ENCODE measurements at regions not wholly inside any gene's neighbourhood (a gene's known extent, or its start where the extent isn't known, plus 50 kb on each side); places are given as distances from the start of the nearest gene placed in this dataset.

GRCh38 chr20:60274717-60275116, 316.5 kb downstream of the CDH26 start:
- no peak for DNase-seq (ENCODE audit: low read depth)

- no peak for DNase-seq (ENCODE audit: low read depth)
Observed at GRCh38 chr20:60281295-60281694, 323.1 kb downstream of the CDH26 start.

DNA sequence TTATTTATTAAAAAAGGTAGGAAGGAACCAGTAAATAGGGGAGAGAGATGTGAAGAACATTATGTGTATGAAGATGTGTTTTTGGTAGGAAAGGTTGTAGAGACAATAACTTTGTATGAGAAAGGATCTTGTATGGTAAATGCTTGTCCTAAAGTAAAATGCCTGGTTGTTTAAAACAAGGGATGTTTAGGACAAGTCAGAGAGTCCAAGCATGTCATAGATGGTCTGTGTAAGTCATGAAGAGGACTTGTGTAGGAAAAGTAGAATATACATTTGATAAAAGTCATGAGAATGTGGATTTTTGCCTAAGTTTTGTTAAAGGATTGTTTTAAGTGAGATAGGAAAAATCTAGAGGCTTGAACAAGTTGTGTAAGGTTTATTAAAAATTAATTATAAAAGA, 325.1 kb downstream of the CDH26 start:
- DNase-seq (ENCODE audit: low read depth) = no peak

DNA sequence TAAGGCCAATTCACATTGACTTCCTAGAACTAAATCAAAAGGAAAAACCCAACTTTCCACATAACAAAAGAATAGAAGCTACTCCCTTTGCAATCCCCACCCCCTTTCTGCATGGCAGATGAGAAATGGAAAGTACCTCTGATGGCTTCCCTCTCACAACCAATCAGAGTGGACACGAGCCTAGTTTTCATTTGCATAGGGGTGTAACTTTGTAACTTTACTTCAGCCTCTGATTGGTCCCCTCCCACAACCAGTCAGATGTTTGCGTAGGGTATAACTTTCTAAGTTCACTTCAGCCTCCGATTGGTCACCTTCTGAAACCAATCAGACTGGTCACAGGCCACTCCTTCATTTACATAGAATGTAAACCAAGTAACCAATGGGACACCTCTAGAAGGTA, 328.5 kb downstream of the CDH26 start:
- DNase-seq (ENCODE audit: low read depth) = no peak

GRCh38 chr20:60288945-60289344, 330.7 kb downstream of the CDH26 start:
- no peak for DNase-seq (ENCODE audit: low read depth)

- DNase-seq (ENCODE audit: low read depth) = no peak
Observed at GRCh38 chr20:60292001-60292520, 333.8 kb downstream of the CDH26 start.

GRCh38 chr20:60294632-60295031, 336.4 kb downstream of the CDH26 start:
- no peak for DNase-seq (ENCODE audit: low read depth)

- DNase-seq (ENCODE audit: low read depth) = no peak
Observed at GRCh38 chr20:60295214-60295613, 337.0 kb downstream of the CDH26 start.

- DNase-seq (ENCODE audit: low read depth) = no peak
Observed at GRCh38 chr20:60297649-60298048, 339.4 kb downstream of the CDH26 start.

GRCh38 chr20:60298647-60299046, 340.4 kb downstream of the CDH26 start:
- DNase-seq (ENCODE audit: low read depth) = no peak

- DNase-seq (ENCODE audit: low read depth) = no peak
Observed at GRCh38 chr20:60299951-60300350, 341.7 kb downstream of the CDH26 start.

- DNase-seq (ENCODE audit: low read depth) = no peak
Observed at GRCh38 chr20:60300374-60300773, 342.2 kb downstream of the CDH26 start.

GRCh38 chr20:60302875-60303274, 344.7 kb downstream of the CDH26 start:
- DNase-seq (ENCODE audit: low read depth) = no peak

DNA sequence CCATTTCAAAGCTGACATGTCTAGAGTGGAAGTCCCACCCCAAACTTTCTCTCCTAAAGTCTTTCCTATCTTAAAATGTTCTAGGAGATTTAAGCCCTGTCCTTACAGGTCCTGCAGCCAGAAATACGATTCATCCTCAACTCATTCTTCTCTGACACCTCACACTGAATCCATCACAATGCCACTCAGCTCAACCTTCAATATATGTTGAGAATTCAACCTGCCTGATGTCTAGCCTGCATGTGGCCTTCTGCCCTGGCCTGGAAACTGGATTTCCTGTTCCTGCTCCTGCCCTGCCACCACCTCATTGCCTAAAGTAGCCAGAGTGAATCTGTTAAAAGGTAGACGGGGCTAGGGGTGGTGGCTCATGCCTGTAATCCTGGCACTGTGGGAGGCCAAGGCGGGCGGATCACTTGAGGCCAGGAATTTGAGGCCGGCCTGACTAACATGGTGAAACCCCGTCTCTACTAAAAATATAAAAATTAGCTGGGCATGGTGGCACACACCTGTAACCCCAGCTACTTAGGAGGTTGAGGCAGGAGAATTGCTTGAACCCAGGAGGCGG, 345.9 kb downstream of the CDH26 start:
- no peak for DNase-seq (ENCODE audit: low read depth)

DNA sequence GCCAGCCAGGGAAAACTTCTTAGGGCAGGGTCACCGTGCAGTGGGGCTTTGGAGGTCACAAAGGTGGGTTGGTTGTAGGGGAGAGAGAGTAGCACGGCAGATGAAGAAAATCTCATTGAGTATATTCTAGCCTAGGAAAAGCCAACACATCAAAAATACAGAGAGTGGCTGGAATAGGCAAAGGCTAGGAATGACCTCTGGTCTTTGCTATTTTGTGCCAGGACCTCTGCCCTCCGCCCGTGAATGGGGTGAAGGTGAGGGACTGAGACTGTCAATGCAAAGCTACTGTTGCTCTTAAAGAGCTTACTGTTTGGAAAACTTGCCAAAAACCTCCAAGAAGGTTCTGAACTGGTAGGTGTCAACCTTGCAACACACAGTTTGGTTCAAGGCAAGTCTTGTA, 346.7 kb downstream of the CDH26 start:
- DNase-seq (ENCODE audit: low read depth) = no peak

GRCh38 chr20:60306105-60306504, 347.9 kb downstream of the CDH26 start:
- DNase-seq (ENCODE audit: low read depth) = no peak

DNA sequence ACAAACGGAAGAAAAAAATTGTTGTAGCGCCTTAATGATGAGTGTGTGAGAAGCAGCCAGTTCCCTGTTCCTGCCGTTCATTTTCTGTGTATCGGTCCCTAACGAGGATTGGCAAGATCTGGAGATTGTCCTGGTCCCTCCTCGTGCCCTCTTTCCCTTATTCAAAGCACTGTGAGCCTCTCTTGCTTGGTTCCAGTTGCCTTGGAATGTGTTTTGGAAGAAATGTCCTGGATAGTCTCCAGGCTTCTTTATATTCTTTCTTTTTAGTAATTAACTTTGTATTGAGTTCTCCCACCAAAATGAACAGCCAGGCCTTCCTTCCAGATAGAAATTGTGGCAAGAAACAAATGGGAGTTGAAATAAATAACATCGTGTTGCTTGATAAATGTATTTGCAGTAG, 348.3 kb downstream of the CDH26 start:
- DNase-seq (ENCODE audit: low read depth) = no peak

DNA sequence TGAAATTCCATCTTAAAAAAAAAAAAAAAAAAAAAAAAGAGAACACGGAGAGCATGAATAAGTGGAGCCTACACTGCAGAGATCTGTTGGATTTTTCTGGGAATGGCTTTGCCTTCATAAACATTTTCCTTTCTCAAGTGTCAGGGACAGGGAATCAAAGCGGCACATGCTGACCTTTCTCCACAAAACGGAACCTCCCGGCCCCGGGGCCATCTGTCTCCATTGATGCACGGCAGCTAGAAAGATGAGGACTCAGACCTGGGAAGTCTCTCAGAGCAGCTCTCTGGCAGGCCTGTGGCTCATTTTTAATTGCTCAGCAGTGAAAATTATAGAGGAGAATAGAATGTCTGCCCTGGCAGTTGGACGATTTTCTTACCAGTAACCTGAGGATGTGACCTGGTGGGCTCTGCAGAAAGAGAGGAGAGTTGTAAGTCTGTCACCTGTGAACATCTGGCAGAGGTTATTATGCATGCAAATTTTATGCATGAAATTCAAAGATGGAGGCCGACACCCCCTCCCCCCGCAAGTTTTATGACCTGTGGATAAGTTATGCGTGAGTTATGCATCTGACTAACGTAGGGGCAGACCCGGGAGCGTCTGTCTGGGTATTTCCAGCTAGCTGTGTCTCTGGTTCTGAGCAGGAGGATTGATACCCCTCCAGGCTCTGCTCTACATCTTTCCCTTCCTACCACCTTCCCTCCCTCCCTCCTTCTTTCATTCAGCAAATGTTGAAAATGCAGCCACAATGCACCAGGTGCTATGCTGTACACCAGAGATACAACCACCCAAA, 352.5 kb downstream of the CDH26 start:
- no peak for DNase-seq (ENCODE audit: low read depth)

DNA sequence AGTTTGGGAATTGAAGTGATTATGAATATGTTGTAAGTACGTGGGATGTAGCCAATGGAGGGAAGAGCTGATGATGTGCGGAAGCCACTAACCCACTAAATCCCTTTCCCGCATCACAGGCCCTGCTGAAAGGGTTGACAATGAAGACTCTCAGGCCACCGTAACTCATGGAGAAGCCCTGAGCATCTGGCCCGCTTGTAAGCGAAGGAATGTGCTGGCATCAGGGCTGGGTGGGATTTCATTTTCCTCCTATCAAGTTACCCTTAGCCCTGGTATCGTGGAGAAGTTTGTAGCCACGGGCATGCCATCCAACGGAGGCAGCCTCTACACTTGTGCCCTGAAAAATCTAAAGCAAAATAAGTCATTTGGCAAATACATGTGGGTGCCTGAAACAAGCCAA, 355.0 kb downstream of the CDH26 start:
- no peak for DNase-seq (ENCODE audit: low read depth)

GRCh38 chr20:60313614-60314013, 355.4 kb downstream of the CDH26 start:
- DNase-seq (ENCODE audit: low read depth) = no peak

- DNase-seq (ENCODE audit: low read depth) = no peak
Observed at GRCh38 chr20:60314727-60315126, 356.5 kb downstream of the CDH26 start.

DNA sequence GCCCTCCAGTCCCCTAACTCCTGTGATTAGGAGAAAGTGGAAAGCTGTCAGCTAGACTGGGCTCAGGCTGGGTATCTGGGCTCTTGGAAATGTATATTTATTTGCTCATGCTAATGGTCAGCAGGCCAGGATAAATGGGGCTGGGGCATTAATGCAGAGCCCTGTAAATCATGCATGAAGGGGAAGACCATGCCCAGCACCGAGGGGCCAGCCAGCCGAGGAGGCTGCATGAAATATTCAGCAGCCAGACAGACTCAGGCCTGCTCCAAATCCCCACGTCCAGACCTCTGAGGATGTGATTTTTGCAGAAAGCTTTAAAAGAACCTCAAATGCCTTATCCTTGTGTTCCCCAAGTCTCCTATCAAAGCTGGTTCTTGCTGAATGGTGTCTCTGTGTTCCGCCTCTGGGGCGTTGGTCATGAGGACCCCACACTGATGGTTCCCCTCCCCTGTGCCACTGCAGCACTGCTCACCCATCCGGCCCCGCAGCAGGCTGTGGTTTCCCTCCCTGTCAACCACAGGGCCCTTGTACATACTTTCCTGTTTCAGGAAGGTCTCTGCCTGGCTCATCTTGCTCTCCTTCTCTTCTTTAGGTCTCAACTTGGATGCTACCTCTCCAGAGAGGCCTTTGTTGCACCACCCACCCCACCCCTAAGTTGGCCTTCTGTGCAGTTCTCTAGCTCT, 358.4 kb downstream of the CDH26 start:
- DNase-seq (ENCODE audit: low read depth) = no peak

DNA sequence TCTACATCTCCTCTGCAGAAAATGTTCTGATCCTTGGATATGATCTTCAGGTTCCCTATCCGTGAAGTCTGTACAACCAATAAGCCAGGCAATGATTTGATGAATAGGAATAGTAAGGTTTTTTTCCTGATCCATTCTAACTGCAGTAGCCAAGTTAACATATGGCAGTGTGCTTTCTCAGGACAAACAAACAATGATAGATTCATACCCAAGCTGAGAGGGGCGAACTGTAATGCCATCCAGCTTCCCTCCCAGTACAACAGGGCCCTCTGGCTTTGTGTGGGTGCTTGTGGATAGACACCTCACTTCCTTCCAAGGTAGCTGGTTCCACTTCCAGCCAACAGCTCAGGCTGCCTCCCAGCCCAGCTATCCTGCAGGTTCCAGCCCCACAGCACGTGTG, 359.2 kb downstream of the CDH26 start:
- DNase-seq (ENCODE audit: low read depth) = no peak

Data from HS-5 (cell line).